ENCODE measurements at regions not wholly inside any gene's neighbourhood (a gene's known extent, or its start where the extent isn't known, plus 50 kb on each side); places are given as distances from the start of the nearest gene placed in this dataset.

- H3K36me3 Mint-ChIP-seq, result peaks cover 0 to 8% (median 5%) of the 10 kb centered on the region in 3 donors
- no peak overlapping the region for H3K4me3 ChIP-seq (ENCODE audit: low read length)
- H3K9me3 ChIP-seq (ENCODE audit: low read length), result no peaks in the 10 kb centered on the region
- ChIA-PET POLR2A (no interaction called here), CTCF (no interaction called here)
- no peaks in the 10 kb centered on the region for H3K36me3 ChIP-seq (ENCODE audit: insufficient read depth, low read length)
- H3K27ac Mint-ChIP-seq, result peak overlapping the region in 1 of 8 donors; percentile 27
- H3K27ac ChIP-seq (ENCODE audit: low read depth, low read length), result no peak overlapping the region
- no peak overlapping the region for H3K4me3 Mint-ChIP-seq
- H3K4me1 ChIP-seq (ENCODE audit: insufficient read depth, low read length), result peaks cover 7% of the 10 kb centered on the region
- no peaks in the 10 kb centered on the region for H3K27me3 ChIP-seq (ENCODE audit: insufficient read depth, low read length, poor library complexity, severe bottlenecking)
- H3K27me3 Mint-ChIP-seq, result no peaks in the 10 kb centered on the region
- peaks cover 0 to 4% (median 3%) of the 10 kb centered on the region in 5 donors for H3K9me3 Mint-ChIP-seq
- peaks cover 18 to 23% (median 21%) of the 10 kb centered on the region in 3 donors for H3K4me1 Mint-ChIP-seq
- no peak for DNase-seq
These were observed 237.5 kb downstream of the MAF start for GRCh38 chr16:79363035-79363434.

DNA sequence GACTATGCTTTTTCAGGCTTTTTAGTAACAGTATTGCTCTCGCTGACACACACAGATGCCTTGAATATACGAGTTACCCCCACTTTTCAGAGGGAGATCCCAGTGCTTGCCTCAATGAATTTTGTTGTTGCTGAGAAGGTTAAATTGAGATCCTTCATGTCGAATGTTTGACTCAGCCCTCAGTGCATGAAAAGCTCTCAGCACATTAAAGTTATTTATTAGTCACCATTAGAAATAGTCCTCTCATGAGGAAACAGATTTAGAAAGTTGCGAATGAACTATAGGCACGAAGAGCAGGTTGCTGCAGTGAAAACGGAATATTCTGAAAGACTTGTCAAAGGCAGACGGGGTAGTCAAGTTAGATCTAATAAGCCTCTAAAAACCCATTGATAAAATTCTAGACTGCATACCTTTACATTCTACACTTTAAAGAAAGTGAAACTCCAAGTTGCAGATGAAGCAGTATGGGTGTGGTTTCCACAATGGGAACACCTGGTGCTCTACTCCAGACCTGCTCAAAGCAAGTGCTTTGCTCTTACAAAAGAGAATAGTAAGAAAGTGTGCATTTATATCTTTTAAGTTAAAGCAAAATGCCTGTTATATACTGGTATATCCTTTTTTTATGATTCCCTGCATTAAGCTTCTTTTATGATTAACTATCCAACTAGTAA, 238.1 kb downstream of the MAF start:
- Histone ChIP-seq H3K4me1 (ENCODE audit: insufficient read depth, low read length) (peaks cover 7% of the 10 kb centered on the region), H3K9me3 (ENCODE audit: low read length) (no peaks in the 10 kb centered on the region), H3K36me3 (ENCODE audit: insufficient read depth, low read length) (no peaks in the 10 kb centered on the region), H3K27me3 (ENCODE audit: insufficient read depth, low read length, poor library complexity, severe bottlenecking) (no peaks in the 10 kb centered on the region), H3K27ac (ENCODE audit: low read depth, low read length) (no peak overlapping the region), H3K4me3 (ENCODE audit: low read length) (no peak overlapping the region)
- H3K4me1 Mint-ChIP-seq, result peaks cover 18 to 23% (median 21%) of the 10 kb centered on the region in 3 donors
- POLR2A ChIA-PET, result no interaction called here
- CTCF ChIA-PET, result no interaction called here
- peaks cover 0 to 4% (median 3%) of the 10 kb centered on the region in 5 donors for H3K9me3 Mint-ChIP-seq
- H3K36me3 Mint-ChIP-seq, result peaks cover 0 to 6% (median 5%) of the 10 kb centered on the region in 3 donors
- no peaks in the 10 kb centered on the region for H3K27me3 Mint-ChIP-seq
- DNase-seq, result no peak
- H3K4me3 Mint-ChIP-seq, result peak overlapping the region in 2 of 7 donors; percentile 8 to 30
- H3K27ac Mint-ChIP-seq, result no peak overlapping the region

GRCh38 chr16:79361132-79361751, 239.3 kb downstream of the MAF start:
- CTCF ChIA-PET, result no interaction called here

DNA sequence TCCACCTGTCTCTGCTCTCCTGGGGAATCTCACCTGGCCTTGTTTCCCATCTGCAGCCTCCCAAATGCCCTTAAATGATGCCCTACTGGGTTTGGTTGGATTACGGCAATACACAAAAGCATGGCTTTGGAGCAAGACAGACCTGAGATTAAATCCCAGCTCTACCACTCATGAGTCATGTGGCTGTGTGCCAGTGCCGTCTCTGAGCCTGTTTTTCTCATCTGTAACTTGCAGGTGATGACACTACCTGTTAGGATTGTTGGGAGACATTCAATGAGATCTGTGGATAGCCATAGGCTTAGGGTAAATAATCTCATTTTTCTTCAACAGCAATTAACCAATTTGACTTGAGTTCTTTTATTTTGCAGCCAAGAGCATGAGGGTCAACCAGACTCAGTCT, 240.3 kb downstream of the MAF start:
- H3K4me3 Mint-ChIP-seq, result no peak overlapping the region
- peaks cover 0 to 4% (median 0%) of the 10 kb centered on the region in 5 donors for H3K9me3 Mint-ChIP-seq
- H3K36me3 ChIP-seq (ENCODE audit: insufficient read depth, low read length), result no peaks in the 10 kb centered on the region
- POLR2A ChIA-PET, result no interaction called here
- H3K27me3 ChIP-seq (ENCODE audit: insufficient read depth, low read length, poor library complexity, severe bottlenecking), result no peaks in the 10 kb centered on the region
- H3K27me3 Mint-ChIP-seq, result no peaks in the 10 kb centered on the region
- peaks cover 7% of the 10 kb centered on the region for H3K4me1 ChIP-seq (ENCODE audit: insufficient read depth, low read length)
- peaks cover 0 to 6% (median 0%) of the 10 kb centered on the region in 3 donors for H3K36me3 Mint-ChIP-seq
- CTCF ChIA-PET, result no interaction called here
- no peaks in the 10 kb centered on the region for H3K9me3 ChIP-seq (ENCODE audit: low read length)
- H3K4me3 ChIP-seq (ENCODE audit: low read length), result no peak overlapping the region
- H3K27ac Mint-ChIP-seq, result no peak overlapping the region
- H3K4me1 Mint-ChIP-seq, result peaks cover 21 to 28% (median 26%) of the 10 kb centered on the region in 3 donors
- H3K27ac ChIP-seq (ENCODE audit: low read depth, low read length), result no peak overlapping the region
- DNase-seq, result no peak

More at GRCh38 chr16:79361132-79361751, 239.3 kb downstream of the MAF start:
- peaks cover 21 to 28% (median 22%) of the 10 kb centered on the region in 3 donors for H3K4me1 Mint-ChIP-seq
- no peak for DNase-seq
- Histone ChIP-seq H3K4me3 (ENCODE audit: low read length) (no peak overlapping the region), H3K27me3 (ENCODE audit: insufficient read depth, low read length, poor library complexity, severe bottlenecking) (no peaks in the 10 kb centered on the region), H3K9me3 (ENCODE audit: low read length) (no peaks in the 10 kb centered on the region), H3K27ac (ENCODE audit: low read depth, low read length) (no peak overlapping the region), H3K36me3 (ENCODE audit: insufficient read depth, low read length) (no peaks in the 10 kb centered on the region), H3K4me1 (ENCODE audit: insufficient read depth, low read length) (peaks cover 7% of the 10 kb centered on the region)
- H3K27me3 Mint-ChIP-seq, result no peaks in the 10 kb centered on the region
- H3K4me3 Mint-ChIP-seq, result no peak overlapping the region
- peaks cover 0 to 6% (median 0%) of the 10 kb centered on the region in 3 donors for H3K36me3 Mint-ChIP-seq
- POLR2A ChIA-PET, result no interaction called here
- peaks cover 0 to 4% (median 2%) of the 10 kb centered on the region in 5 donors for H3K9me3 Mint-ChIP-seq
- H3K27ac Mint-ChIP-seq, result peak overlapping the region in 2 of 8 donors; percentile 10 to 20

- no peak overlapping the region for H3K4me3 ChIP-seq (ENCODE audit: low read length)
- Mint-ChIP-seq H3K36me3 (peaks cover 0 to 4% (median 0%) of the 10 kb centered on the region in 3 donors), H3K4me1 (peaks cover 21 to 28% (median 26%) of the 10 kb centered on the region in 3 donors), H3K27ac (peak overlapping the region in 4 of 8 donors; percentile 23 to 81 (median 67)), H3K27me3 (no peaks in the 10 kb centered on the region), H3K4me3 (no peak overlapping the region), H3K9me3 (peaks cover 0 to 1% (median 0%) of the 10 kb centered on the region in 5 donors)
- no peaks in the 10 kb centered on the region for H3K9me3 ChIP-seq (ENCODE audit: low read length)
- H3K36me3 ChIP-seq (ENCODE audit: insufficient read depth, low read length), result no peaks in the 10 kb centered on the region
- H3K27ac ChIP-seq (ENCODE audit: low read depth, low read length), result no peak overlapping the region
- H3K27me3 ChIP-seq (ENCODE audit: insufficient read depth, low read length, poor library complexity, severe bottlenecking), result no peaks in the 10 kb centered on the region
- ChIA-PET CTCF (no interaction called here), POLR2A (no interaction called here)
- no peak for DNase-seq
- peaks cover 7% of the 10 kb centered on the region for H3K4me1 ChIP-seq (ENCODE audit: insufficient read depth, low read length)
These were observed 241.5 kb downstream of the MAF start for GRCh38 chr16:79359082-79359481.

- Histone ChIP-seq H3K36me3 (ENCODE audit: insufficient read depth, low read length) (no peaks in the 10 kb centered on the region), H3K9me3 (ENCODE audit: low read length) (no peaks in the 10 kb centered on the region), H3K27me3 (ENCODE audit: insufficient read depth, low read length, poor library complexity, severe bottlenecking) (no peaks in the 10 kb centered on the region), H3K4me1 (ENCODE audit: insufficient read depth, low read length) (peaks cover 7% of the 10 kb centered on the region), H3K4me3 (ENCODE audit: low read length) (no peak overlapping the region), H3K27ac (ENCODE audit: low read depth, low read length) (no peak overlapping the region)
- CTCF ChIA-PET, result no interaction called here
- Mint-ChIP-seq H3K36me3 (peaks cover 0 to 3% (median 0%) of the 10 kb centered on the region in 3 donors), H3K9me3 (no peaks in the 10 kb centered on the region), H3K27ac (peak overlapping the region in 2 of 8 donors; percentile 22 to 27), H3K27me3 (no peaks in the 10 kb centered on the region), H3K4me1 (peaks cover 20 to 26% (median 26%) of the 10 kb centered on the region in 3 donors), H3K4me3 (no peak overlapping the region)
- POLR2A ChIA-PET, result no interaction called here
- no peak for DNase-seq
These were observed 242.3 kb downstream of the MAF start for GRCh38 chr16:79358188-79358587.

- Histone ChIP-seq H3K9me3 (ENCODE audit: low read length) (no peaks in the 10 kb centered on the region), H3K27ac (ENCODE audit: low read depth, low read length) (no peak overlapping the region), H3K27me3 (ENCODE audit: insufficient read depth, low read length, poor library complexity, severe bottlenecking) (no peaks in the 10 kb centered on the region), H3K4me3 (ENCODE audit: low read length) (no peak overlapping the region), H3K4me1 (ENCODE audit: insufficient read depth, low read length) (no peaks in the 10 kb centered on the region), H3K36me3 (ENCODE audit: insufficient read depth, low read length) (no peaks in the 10 kb centered on the region)
- Mint-ChIP-seq H3K4me3 (no peak overlapping the region), H3K36me3 (peaks cover 0 to 3% (median 0%) of the 10 kb centered on the region in 3 donors), H3K4me1 (peaks cover 9 to 15% (median 14%) of the 10 kb centered on the region in 3 donors), H3K9me3 (no peaks in the 10 kb centered on the region), H3K27ac (peak overlapping the region in 4 of 8 donors; percentile 3 to 77 (median 50)), H3K27me3 (no peaks in the 10 kb centered on the region)
- CTCF ChIA-PET, result no interaction called here
- DNase-seq, result no peak
- POLR2A ChIA-PET, result no interaction called here
These were observed 244.8 kb downstream of the MAF start for GRCh38 chr16:79355600-79356358.

DNA sequence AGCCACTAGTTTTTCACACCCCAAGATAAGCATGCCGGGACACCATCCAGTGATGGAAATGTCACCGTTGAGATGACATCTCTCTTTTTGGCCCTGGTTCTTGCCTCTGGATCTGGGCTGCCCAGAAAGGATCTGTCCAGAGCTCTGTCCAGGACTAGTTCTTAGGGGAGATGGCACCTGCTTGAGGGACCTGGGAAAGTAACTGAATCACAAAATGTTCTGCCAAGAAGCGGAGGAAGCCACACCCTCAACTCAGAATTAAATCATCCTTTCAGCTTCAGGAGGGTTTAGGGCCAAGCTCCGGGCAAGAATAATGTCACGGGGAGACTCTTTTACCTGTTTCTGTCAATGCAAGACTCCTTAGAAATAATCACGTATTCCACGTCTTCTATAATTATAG, 248.6 kb downstream of the MAF start:
- Histone ChIP-seq H3K27ac (ENCODE audit: low read depth, low read length) (no peak overlapping the region), H3K4me3 (ENCODE audit: low read length) (no peak overlapping the region), H3K4me1 (ENCODE audit: insufficient read depth, low read length) (no peaks in the 10 kb centered on the region), H3K9me3 (ENCODE audit: low read length) (no peaks in the 10 kb centered on the region), H3K27me3 (ENCODE audit: insufficient read depth, low read length, poor library complexity, severe bottlenecking) (no peaks in the 10 kb centered on the region), H3K36me3 (ENCODE audit: insufficient read depth, low read length) (no peaks in the 10 kb centered on the region)
- Mint-ChIP-seq H3K9me3 (no peaks in the 10 kb centered on the region), H3K4me1 (peaks cover 0 to 8% (median 4%) of the 10 kb centered on the region in 3 donors), H3K27ac (no peak overlapping the region), H3K36me3 (no peaks in the 10 kb centered on the region), H3K4me3 (no peak overlapping the region), H3K27me3 (no peaks in the 10 kb centered on the region)
- CTCF ChIA-PET, result no interaction called here
- POLR2A ChIA-PET, result no interaction called here
- no peak for DNase-seq
